ENCODE measurements at regions not wholly inside any gene's neighbourhood (a gene's known extent, or its start where the extent isn't known, plus 50 kb on each side); places are given as distances from the start of the nearest gene placed in this dataset.
"Not testable (repeated sequence)": the region's sequence is repeated elsewhere in the genome, so short reads cannot be mapped to it uniquely, and the experiment has no call there.

GRCh38 chr7:81260152-81260551 is 341.3 kb upstream of the SEMA3C start:
- CTCF ChIA-PET, result no interaction called here
- H3K9me2 ChIP-seq (replicated peaks; ENCODE audit: low read length), result no peaks in the 10 kb centered on the region
- H3K36me3 ChIP-seq (ENCODE audit: low read depth, low read length), result no peaks in the 10 kb centered on the region
- DNase-seq (peak; percentile 10), ATAC-seq (no peak)
- H4K20me1 ChIP-seq (ENCODE audit: low read length), result no peaks in the 10 kb centered on the region
- no peak overlapping the region for H3K4me3 ChIP-seq (ENCODE audit: low read length)
- H3K9me3 ChIP-seq (ENCODE audit: low read length), result no peaks in the 10 kb centered on the region; the same call in 1 of the 2 replicates
- H3K4me2 ChIP-seq (ENCODE audit: low read length), result no peak overlapping the region
- TF ChIP-seq EZH2phosphoT487 (IDR thresholded peaks at IDR 0.05; ENCODE audit: borderline replicate concordance, low read length), result no peak
- TF ChIP-seq CTCF (conservative IDR thresholded peaks at IDR 0.05; ENCODE audit: low read depth, low read length), result no peak
- no peak for TF ChIP-seq EZH2 (IDR thresholded peaks at IDR 0.05; ENCODE audit: low read length, unreplicated experiment)
- H3K79me2 ChIP-seq (ENCODE audit: low read length), result no peaks in the 10 kb centered on the region
- no peaks in the 10 kb centered on the region for H3K27me3 ChIP-seq (ENCODE audit: low read length)
- H3K27ac ChIP-seq (ENCODE audit: low read length), result no peak overlapping the region
- no TSS peak for BruUV-seq (replicated peaks)
- H2AFZ ChIP-seq (ENCODE audit: low read length), result no peak overlapping the region
- POLR2A ChIA-PET (ENCODE audit: unreplicated experiment), result no interaction called here
- H3K4me1 ChIP-seq (ENCODE audit: insufficient read depth, low read length), result no peaks in the 10 kb centered on the region
- intact Hi-C loops (cut with micrococcal nuclease), result no loop called here
- no peaks in the 10 kb centered on the region for H3F3A ChIP-seq (ENCODE audit: low read length, unreplicated experiment)
- H3K9ac ChIP-seq (ENCODE audit: low read length), result no peak overlapping the region

- ATAC-seq (no peak), DNase-seq (peak; percentile 8)
- Histone ChIP-seq H3F3A (ENCODE audit: low read length, unreplicated experiment) (no peaks in the 10 kb centered on the region), H3K9ac (ENCODE audit: low read length) (no peak overlapping the region), H3K36me3 (ENCODE audit: low read depth, low read length) (no peaks in the 10 kb centered on the region), H3K79me2 (ENCODE audit: low read length) (no peaks in the 10 kb centered on the region), H3K9me2 (replicated peaks; ENCODE audit: low read length) (no peaks in the 10 kb centered on the region), H3K27me3 (ENCODE audit: low read length) (no peaks in the 10 kb centered on the region), H4K20me1 (ENCODE audit: low read length) (no peaks in the 10 kb centered on the region), H3K4me3 (ENCODE audit: low read length) (no peak overlapping the region), H3K27ac (ENCODE audit: low read length) (no peak overlapping the region), H2AFZ (ENCODE audit: low read length) (no peak overlapping the region), H3K9me3 (ENCODE audit: low read length) (no peaks in the 10 kb centered on the region; the same call in 1 of the 2 replicates), H3K4me2 (ENCODE audit: low read length) (no peak overlapping the region), H3K4me1 (ENCODE audit: insufficient read depth, low read length) (no peaks in the 10 kb centered on the region)
- TF ChIP-seq CTCF (conservative IDR thresholded peaks at IDR 0.05; ENCODE audit: low read depth, low read length) (peak; percentile 60), EZH2phosphoT487 (IDR thresholded peaks at IDR 0.05; ENCODE audit: borderline replicate concordance, low read length) (no peak)
- BruUV-seq (replicated peaks), result no TSS peak
- POLR2A ChIA-PET (ENCODE audit: unreplicated experiment), result no interaction called here
- CTCF ChIA-PET, result interaction anchor here (0.6 to 1.2 kb wide), 2 partner anchors 142 to 336 kb away, joined by 4 read pairs; no protein-coding TSS in a partner anchor
- intact Hi-C loops (cut with micrococcal nuclease), result loop anchor here (1.0 kb wide), 1 partner anchor 337 kb away; no protein-coding TSS in a partner anchor
These were observed 338.1 kb upstream of the SEMA3C start for GRCh38 chr7:81256991-81257390.

- no peaks in the 10 kb centered on the region for H4K20me1 ChIP-seq (ENCODE audit: low read length)
- H3K9ac ChIP-seq (ENCODE audit: low read length), result peak overlapping the region; percentile 59
- peak overlapping the region; percentile 79 for H3K27ac ChIP-seq (ENCODE audit: low read length)
- no peaks in the 10 kb centered on the region for H3K9me3 ChIP-seq (ENCODE audit: low read length)
- H3F3A ChIP-seq (ENCODE audit: low read length, unreplicated experiment), result no peaks in the 10 kb centered on the region
- H3K4me3 ChIP-seq (ENCODE audit: low read length), result no peak overlapping the region
- H3K4me2 ChIP-seq (ENCODE audit: low read length), result peak overlapping the region; percentile 37
- peak; percentile 86 for DNase-seq
- no TSS peak for BruUV-seq (replicated peaks)
- intact Hi-C loops (cut with micrococcal nuclease), result loop anchor here (1.0 to 10.0 kb wide), 5 partner anchors 91 to 328 kb away; no protein-coding TSS in a partner anchor
- H3K27me3 ChIP-seq (ENCODE audit: low read length), result no peaks in the 10 kb centered on the region
- TF ChIP-seq CTCF (conservative IDR thresholded peaks at IDR 0.05; ENCODE audit: low read depth, low read length), result no peak
- TF ChIP-seq EZH2phosphoT487 (IDR thresholded peaks at IDR 0.05; ENCODE audit: borderline replicate concordance, low read length), result no peak
- TF ChIP-seq EZH2 (IDR thresholded peaks at IDR 0.05; ENCODE audit: low read length, unreplicated experiment), result no peak
- ChIA-PET POLR2A (ENCODE audit: unreplicated experiment) (interaction anchor here (0.6 kb wide), 1 partner anchor 743 kb away, joined by 3 read pairs; no protein-coding TSS in a partner anchor), CTCF (interaction anchor here (0.6 kb wide), 1 partner anchor 327 kb away, joined by 3 read pairs; no protein-coding TSS in a partner anchor)
- peaks cover 15% of the 10 kb centered on the region for H3K4me1 ChIP-seq (ENCODE audit: insufficient read depth, low read length)
- H3K79me2 ChIP-seq (ENCODE audit: low read length), result no peaks in the 10 kb centered on the region
- peak; percentile 97 for ATAC-seq
- H2AFZ ChIP-seq (ENCODE audit: low read length), result no peak overlapping the region
- no peaks in the 10 kb centered on the region for H3K9me2 ChIP-seq (replicated peaks; ENCODE audit: low read length)
- no peaks in the 10 kb centered on the region for H3K36me3 ChIP-seq (ENCODE audit: low read depth, low read length)
These were observed 329.6 kb upstream of the SEMA3C start for GRCh38 chr7:81248420-81248819.

- POLR2A ChIA-PET (ENCODE audit: unreplicated experiment); H4K20me1 ChIP-seq (ENCODE audit: low read length): not testable (repeated sequence)
These were observed 328.5 kb upstream of the SEMA3C start for GRCh38 chr7:81247364-81247763.

More at GRCh38 chr7:81247364-81247763, 328.5 kb upstream of the SEMA3C start:
- H3K9me2 ChIP-seq (replicated peaks; ENCODE audit: low read length); H3K4me2 ChIP-seq (ENCODE audit: low read length); H3K27me3 ChIP-seq (ENCODE audit: low read length); H3K4me3 ChIP-seq (ENCODE audit: low read length); H3K79me2 ChIP-seq (ENCODE audit: low read length); H2AFZ ChIP-seq (ENCODE audit: low read length); H3F3A ChIP-seq (ENCODE audit: low read length, unreplicated experiment); ATAC-seq; DNase-seq; H3K9ac ChIP-seq (ENCODE audit: low read length); CTCF ChIA-PET; BruUV-seq (replicated peaks); H3K9me3 ChIP-seq (ENCODE audit: low read length); H3K36me3 ChIP-seq (ENCODE audit: low read depth, low read length): not testable (repeated sequence)
- Histone ChIP-seq H3K4me1 (ENCODE audit: insufficient read depth, low read length) (peaks cover 15% of the 10 kb centered on the region), H3K27ac (ENCODE audit: low read length) (peak overlapping the region; percentile 79; the same call in 1 of the 2 replicates)
- intact Hi-C loops (cut with micrococcal nuclease), result loop anchor here (5.0 to 10.0 kb wide), 3 partner anchors 90 to 197 kb away; no protein-coding TSS in a partner anchor
